HepG2 (cell line): ENCODE measurements at regions not wholly inside any gene's neighbourhood (a gene's known extent, or its start where the extent isn't known, plus 50 kb on each side); places are given as distances from the start of the nearest gene placed in this dataset.

Experiments
- EED ChIP-seq: sonication (generic); formaldehyde crosslinking; IDR thresholded peaks from 2 replicates; pipeline ENCODE4 v1.5.0; 2020; ENCODE audit warnings: mild to moderate bottlenecking, missing genetic modification reagents
- ELF4 ChIP-seq: sonication (generic); formaldehyde crosslinking; IDR thresholded peaks from 2 replicates; pipeline ENCODE4 v1.5.0; 2020; ENCODE audit warnings: missing genetic modification reagents, mild to moderate bottlenecking, moderate library complexity, borderline replicate concordance
- KLF16 ChIP-seq, 2 experiments: sonication (generic) in 1 of 2; formaldehyde crosslinking in 1 of 2; IDR thresholded peaks; 2 replicates each; pipeline versions ENCODE4 v1.6.1 to v1.8.0; 2016 to 2023; ENCODE audit warnings: missing genetic modification reagents in 2 of 2, missing compliant biosample characterization in 1 of 2
- MTA1 ChIP-seq: sonication (generic); formaldehyde crosslinking; IDR thresholded peaks from 2 replicates; pipeline ENCODE4 v1.4.0; 2020; ENCODE audit warnings: missing genetic modification reagents, mild to moderate bottlenecking, borderline replicate concordance
- SMAD9 ChIP-seq: sonication (generic); formaldehyde crosslinking; IDR thresholded peaks from 2 replicates; pipeline ENCODE4 v1.5.1; 2020; ENCODE audit warnings: mild to moderate bottlenecking, missing genetic modification reagents
- TCF12 ChIP-seq, 2 experiments: fragments of 450-650 bp in 1 of 2; sonication (generic) in 1 of 2; formaldehyde crosslinking in 1 of 2; IDR thresholded peaks; 2 replicates each; pipeline versions ENCODE4 v1.6.1 to v1.8.0; 2017 to 2022; ENCODE audit warnings: antibody characterized with exemption in 1 of 2, mild to moderate bottlenecking in 1 of 2, missing genetic modification reagents in 1 of 2, moderate library complexity in 1 of 2
- TCF7L2 ChIP-seq: IDR thresholded peaks from 2 replicates; pipeline ENCODE4 v1.6.1; 2011; ENCODE audit warnings: mild to moderate bottlenecking, low read depth, low read length, moderate library complexity
- ZBTB37 ChIP-seq: sonication (generic); formaldehyde crosslinking; IDR thresholded peaks from 2 replicates; pipeline ENCODE4 v1.4.0; 2020; ENCODE audit warnings: mild to moderate bottlenecking, missing genetic modification reagents
- ZNF609 ChIP-seq: sonication (generic); formaldehyde crosslinking; IDR thresholded peaks from 2 replicates; pipeline ENCODE4 v1.4.0; 2020; ENCODE audit warnings: mild to moderate bottlenecking, missing genetic modification reagents, borderline replicate concordance
- TF ChIP-seq, protein P1 (sequence below): sonication (generic); formaldehyde crosslinking; IDR thresholded peaks from 2 replicates; pipeline ENCODE4 v1.5.1; 2020; ENCODE audit warnings: missing genetic modification reagents, mild to moderate bottlenecking, borderline replicate concordance
- TF ChIP-seq, protein P2 (sequence below): sonication (generic); formaldehyde crosslinking; conservative IDR thresholded peaks from 2 replicates; pipeline ENCODE4 v1.4.0; 2020; ENCODE audit warnings: missing genetic modification reagents
- TF ChIP-seq, protein P3 (sequence below): sonication (generic); formaldehyde crosslinking; IDR thresholded peaks from 2 replicates; pipeline ENCODE4 v1.5.0; 2020; ENCODE audit warnings: mild to moderate bottlenecking, missing genetic modification reagents, moderate library complexity

DNA sequence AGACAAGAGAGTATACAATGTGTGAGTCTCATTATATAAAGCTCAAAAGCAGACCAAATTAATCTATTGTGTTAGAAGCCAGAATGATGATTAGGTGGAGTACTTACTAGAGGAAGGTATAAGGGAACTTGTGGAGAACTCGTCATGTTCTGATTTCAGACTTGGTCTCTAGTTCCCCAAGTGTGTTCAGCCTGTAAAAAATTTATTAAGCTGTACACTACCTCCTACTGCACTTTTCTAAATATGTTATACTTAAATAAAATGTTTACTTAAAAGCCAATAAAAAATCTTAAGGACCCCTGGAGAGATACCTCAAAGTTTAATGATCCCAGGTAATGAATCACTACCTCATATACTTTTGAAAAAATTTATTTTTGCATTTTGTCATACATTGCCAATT is 130.4 kb upstream of the PLCB4 start:
- TF ChIP-seq, protein P1, sequence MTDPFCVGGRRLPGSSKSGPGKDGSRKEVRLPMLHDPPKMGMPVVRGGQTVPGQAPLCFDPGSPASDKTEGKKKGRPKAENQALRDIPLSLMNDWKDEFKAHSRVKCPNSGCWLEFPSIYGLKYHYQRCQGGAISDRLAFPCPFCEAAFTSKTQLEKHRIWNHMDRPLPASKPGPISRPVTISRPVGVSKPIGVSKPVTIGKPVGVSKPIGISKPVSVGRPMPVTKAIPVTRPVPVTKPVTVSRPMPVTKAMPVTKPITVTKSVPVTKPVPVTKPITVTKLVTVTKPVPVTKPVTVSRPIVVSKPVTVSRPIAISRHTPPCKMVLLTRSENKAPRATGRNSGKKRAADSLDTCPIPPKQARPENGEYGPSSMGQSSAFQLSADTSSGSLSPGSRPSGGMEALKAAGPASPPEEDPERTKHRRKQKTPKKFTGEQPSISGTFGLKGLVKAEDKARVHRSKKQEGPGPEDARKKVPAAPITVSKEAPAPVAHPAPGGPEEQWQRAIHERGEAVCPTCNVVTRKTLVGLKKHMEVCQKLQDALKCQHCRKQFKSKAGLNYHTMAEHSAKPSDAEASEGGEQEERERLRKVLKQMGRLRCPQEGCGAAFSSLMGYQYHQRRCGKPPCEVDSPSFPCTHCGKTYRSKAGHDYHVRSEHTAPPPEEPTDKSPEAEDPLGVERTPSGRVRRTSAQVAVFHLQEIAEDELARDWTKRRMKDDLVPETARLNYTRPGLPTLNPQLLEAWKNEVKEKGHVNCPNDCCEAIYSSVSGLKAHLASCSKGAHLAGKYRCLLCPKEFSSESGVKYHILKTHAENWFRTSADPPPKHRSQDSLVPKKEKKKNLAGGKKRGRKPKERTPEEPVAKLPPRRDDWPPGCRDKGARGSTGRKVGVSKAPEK (CRISPR knock-in tag): no peak
- TF ChIP-seq, protein P2, sequence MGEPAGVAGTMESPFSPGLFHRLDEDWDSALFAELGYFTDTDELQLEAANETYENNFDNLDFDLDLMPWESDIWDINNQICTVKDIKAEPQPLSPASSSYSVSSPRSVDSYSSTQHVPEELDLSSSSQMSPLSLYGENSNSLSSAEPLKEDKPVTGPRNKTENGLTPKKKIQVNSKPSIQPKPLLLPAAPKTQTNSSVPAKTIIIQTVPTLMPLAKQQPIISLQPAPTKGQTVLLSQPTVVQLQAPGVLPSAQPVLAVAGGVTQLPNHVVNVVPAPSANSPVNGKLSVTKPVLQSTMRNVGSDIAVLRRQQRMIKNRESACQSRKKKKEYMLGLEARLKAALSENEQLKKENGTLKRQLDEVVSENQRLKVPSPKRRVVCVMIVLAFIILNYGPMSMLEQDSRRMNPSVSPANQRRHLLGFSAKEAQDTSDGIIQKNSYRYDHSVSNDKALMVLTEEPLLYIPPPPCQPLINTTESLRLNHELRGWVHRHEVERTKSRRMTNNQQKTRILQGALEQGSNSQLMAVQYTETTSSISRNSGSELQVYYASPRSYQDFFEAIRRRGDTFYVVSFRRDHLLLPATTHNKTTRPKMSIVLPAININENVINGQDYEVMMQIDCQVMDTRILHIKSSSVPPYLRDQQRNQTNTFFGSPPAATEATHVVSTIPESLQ (CRISPR knock-in tag): no peak
- no peak for TF ChIP-seq TCF7L2
- TF ChIP-seq EED (CRISPR knock-in tag): no peak
- no peak for TF ChIP-seq SMAD9 (CRISPR knock-in tag)
- no peak for TF ChIP-seq ZNF609
- TF ChIP-seq MTA1 (CRISPR knock-in tag): no peak
- TF ChIP-seq, protein P3, sequence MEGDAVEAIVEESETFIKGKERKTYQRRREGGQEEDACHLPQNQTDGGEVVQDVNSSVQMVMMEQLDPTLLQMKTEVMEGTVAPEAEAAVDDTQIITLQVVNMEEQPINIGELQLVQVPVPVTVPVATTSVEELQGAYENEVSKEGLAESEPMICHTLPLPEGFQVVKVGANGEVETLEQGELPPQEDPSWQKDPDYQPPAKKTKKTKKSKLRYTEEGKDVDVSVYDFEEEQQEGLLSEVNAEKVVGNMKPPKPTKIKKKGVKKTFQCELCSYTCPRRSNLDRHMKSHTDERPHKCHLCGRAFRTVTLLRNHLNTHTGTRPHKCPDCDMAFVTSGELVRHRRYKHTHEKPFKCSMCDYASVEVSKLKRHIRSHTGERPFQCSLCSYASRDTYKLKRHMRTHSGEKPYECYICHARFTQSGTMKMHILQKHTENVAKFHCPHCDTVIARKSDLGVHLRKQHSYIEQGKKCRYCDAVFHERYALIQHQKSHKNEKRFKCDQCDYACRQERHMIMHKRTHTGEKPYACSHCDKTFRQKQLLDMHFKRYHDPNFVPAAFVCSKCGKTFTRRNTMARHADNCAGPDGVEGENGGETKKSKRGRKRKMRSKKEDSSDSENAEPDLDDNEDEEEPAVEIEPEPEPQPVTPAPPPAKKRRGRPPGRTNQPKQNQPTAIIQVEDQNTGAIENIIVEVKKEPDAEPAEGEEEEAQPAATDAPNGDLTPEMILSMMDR (CRISPR knock-in tag): no peak
- TF ChIP-seq TCF12 (IDR thresholded peaks at IDR 0.05): no peak
- no peak for TF ChIP-seq TCF12 (CRISPR knock-in tag; IDR thresholded peaks at IDR 0.05)
- no peak for TF ChIP-seq ELF4
- TF ChIP-seq KLF16 (CRISPR knock-in tag; IDR thresholded peaks at IDR 0.05): no peak
- TF ChIP-seq ZBTB37 (CRISPR knock-in tag): no peak
